Neural progenitor cell (in vitro differentiated cells): ENCODE measurements at regions not wholly inside any gene's neighbourhood (a gene's known extent, or its start where the extent isn't known, plus 50 kb on each side); places are given as distances from the start of the nearest gene placed in this dataset.

Source experiments
- EZH2 ChIP-seq: fragments of 200-600 bp; sonication (generic); IDR thresholded peaks from 2 replicates; pipeline ENCODE4 v1.6.1; 2017; ENCODE audit warnings: antibody characterized with exemption, mild to moderate bottlenecking, moderate library complexity
- EZH2phosphoT487 ChIP-seq: fragments of 200-600 bp; sonication (generic); IDR thresholded peaks from 2 replicates; pipeline ENCODE4 v1.6.1; 2017; ENCODE audit warnings: antibody characterized with exemption
- TF ChIP-seq, protein P1 (sequence below): fragments of 200-600 bp; sonication (generic); IDR thresholded peaks from 2 replicates; pipeline ENCODE4 v1.5.1; 2017; ENCODE audit warnings: antibody characterized with exemption, mild to moderate bottlenecking

DNA sequence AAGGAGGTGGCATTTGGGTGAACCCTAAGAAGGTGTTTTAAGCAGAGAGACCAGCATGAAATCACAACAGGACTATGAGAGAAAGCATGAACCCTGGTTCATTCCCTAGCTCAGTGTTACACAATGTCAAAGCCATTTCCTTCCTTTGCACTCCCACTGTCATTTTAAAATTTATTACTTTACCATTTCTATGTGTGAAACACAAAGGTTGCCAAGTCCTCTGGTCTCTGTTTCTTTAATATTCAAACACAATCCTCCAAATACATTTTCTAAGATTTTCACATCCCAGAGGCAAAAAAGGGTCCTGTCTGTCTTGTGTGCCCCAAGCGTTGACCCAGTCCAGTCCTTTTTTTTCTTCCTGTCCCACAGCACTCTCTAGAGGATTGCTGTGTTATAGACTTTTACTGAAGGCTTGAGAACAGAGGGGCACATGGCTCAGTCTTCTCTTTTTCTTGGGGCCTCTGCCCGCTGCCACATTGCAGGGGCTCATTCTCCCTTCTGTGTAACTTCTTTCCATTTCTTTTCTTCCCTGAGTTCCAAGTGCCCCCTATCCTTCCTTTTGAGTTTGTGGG is 78.6 kb upstream of the SLC28A3 start:
- TF ChIP-seq, protein P1, sequence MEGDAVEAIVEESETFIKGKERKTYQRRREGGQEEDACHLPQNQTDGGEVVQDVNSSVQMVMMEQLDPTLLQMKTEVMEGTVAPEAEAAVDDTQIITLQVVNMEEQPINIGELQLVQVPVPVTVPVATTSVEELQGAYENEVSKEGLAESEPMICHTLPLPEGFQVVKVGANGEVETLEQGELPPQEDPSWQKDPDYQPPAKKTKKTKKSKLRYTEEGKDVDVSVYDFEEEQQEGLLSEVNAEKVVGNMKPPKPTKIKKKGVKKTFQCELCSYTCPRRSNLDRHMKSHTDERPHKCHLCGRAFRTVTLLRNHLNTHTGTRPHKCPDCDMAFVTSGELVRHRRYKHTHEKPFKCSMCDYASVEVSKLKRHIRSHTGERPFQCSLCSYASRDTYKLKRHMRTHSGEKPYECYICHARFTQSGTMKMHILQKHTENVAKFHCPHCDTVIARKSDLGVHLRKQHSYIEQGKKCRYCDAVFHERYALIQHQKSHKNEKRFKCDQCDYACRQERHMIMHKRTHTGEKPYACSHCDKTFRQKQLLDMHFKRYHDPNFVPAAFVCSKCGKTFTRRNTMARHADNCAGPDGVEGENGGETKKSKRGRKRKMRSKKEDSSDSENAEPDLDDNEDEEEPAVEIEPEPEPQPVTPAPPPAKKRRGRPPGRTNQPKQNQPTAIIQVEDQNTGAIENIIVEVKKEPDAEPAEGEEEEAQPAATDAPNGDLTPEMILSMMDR, result peak; percentile 48
- TF ChIP-seq EZH2 (no peak), EZH2phosphoT487 (no peak)
